AG04449 (cell line): ENCODE measurements at regions not wholly inside any gene's neighbourhood (a gene's known extent, or its start where the extent isn't known, plus 50 kb on each side); places are given as distances from the start of the nearest gene placed in this dataset.

Source experiments
- CTCF ChIA-PET: fragments of 350-600 bp; formaldehyde crosslinking; extraction: SDS; loops from one replicate; lab custom pipeline; 2021; ENCODE audit warnings: antibody characterized with exemption; lab: Yijun Ruan, JAX
- POLR2A ChIA-PET: fragments of 400-600, 350-600 bp; formaldehyde crosslinking; extraction: SDS; loops from one replicate; lab custom pipeline; 2020; ENCODE audit warnings: antibody characterized with exemption, inconsistent platforms; lab: Yijun Ruan, JAX
- DNase-seq: peaks from one replicate; pipeline ENCODE4 v3.0.0-alpha.2; 2010; ENCODE audit warnings: low read depth, low spot score
- H3K4me3 ChIP-seq: 2 replicates; pipeline ENCODE4 v1.5.1; 2011; ENCODE audit warnings: low read depth, mild to moderate bottlenecking, control low read depth, low read length
- TF ChIP-seq, protein P1 (sequence below): IDR thresholded peaks from one replicate; pipeline ENCODE4 v1.5.1; 2011; ENCODE audit warnings: mild to moderate bottlenecking, moderate library complexity, low read length, control low read depth, inconsistent platforms; ENCODE audit not compliant: insufficient read depth; ENCODE audit errors: missing control alignments

- CTCF ChIA-PET, result interaction anchor here (1.6 kb wide), 1 partner anchor 10 kb away, joined by 6 read pairs; no protein-coding TSS in a partner anchor
- DNase-seq, result no peak
- POLR2A ChIA-PET, result no interaction called here
- no peak overlapping the region for H3K4me3 ChIP-seq
- TF ChIP-seq, protein P1, sequence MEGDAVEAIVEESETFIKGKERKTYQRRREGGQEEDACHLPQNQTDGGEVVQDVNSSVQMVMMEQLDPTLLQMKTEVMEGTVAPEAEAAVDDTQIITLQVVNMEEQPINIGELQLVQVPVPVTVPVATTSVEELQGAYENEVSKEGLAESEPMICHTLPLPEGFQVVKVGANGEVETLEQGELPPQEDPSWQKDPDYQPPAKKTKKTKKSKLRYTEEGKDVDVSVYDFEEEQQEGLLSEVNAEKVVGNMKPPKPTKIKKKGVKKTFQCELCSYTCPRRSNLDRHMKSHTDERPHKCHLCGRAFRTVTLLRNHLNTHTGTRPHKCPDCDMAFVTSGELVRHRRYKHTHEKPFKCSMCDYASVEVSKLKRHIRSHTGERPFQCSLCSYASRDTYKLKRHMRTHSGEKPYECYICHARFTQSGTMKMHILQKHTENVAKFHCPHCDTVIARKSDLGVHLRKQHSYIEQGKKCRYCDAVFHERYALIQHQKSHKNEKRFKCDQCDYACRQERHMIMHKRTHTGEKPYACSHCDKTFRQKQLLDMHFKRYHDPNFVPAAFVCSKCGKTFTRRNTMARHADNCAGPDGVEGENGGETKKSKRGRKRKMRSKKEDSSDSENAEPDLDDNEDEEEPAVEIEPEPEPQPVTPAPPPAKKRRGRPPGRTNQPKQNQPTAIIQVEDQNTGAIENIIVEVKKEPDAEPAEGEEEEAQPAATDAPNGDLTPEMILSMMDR, result no peak
These were observed 648.6 kb downstream of the SEMA5A start for GRCh38 chr5:8897316-8897715.

DNA sequence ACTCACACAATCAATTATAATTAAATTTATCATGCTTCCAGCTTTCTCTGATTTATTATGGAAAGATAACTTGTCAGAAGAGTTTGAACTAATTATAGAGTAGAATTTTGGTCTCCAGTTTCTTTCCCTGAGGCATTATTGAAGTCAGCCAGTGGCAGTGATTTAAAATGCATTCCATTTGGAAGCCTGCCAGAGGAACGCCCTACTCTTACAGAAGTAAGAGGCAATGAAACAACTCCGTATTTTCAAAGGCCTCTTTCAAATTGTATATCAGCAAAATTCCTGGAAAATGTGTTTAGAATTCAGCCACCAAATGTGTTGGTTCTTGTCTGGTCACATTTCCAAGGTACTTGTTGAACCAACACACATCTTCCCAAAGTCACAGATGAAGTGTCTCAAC lies 640.9 kb downstream of the SEMA5A start:
- TF ChIP-seq, protein P1, result no peak
- CTCF ChIA-PET, result interaction anchor here (1.0 kb wide), 1 partner anchor 43 kb away, joined by 3 read pairs; no protein-coding TSS in a partner anchor
- no peak overlapping the region for H3K4me3 ChIP-seq
- POLR2A ChIA-PET, result no interaction called here
- no peak for DNase-seq

DNA sequence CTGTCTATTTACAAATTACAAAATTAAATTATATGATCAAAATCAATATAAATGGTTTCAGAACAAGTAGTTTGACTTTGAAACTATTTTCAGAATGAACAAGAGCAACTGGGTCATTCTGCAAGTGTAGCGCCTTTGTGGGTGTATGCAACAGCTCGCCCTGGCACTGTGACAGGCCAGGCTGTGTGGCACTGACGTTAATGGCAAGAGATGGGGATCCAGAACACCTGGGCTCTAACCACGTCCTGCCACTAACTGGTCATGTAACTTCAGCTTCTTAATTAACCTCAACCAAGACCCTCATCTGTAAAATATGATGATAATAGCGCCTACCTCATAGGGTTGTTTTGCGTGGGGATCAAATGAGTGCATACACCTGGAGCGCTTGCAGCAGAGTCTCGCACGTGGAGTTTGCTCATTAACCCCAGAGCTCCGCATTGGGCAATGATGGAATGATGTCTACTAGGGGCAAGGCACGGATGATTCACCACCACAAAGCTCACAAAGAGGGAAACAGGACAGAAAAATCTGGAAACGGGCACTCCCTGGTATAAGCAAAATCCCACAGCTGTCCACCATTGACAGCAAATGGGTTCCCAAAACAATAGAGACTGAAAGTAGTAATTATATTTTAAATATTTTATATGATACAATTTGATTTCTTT lies 639.4 kb downstream of the SEMA5A start:
- TF ChIP-seq, protein P1, result no peak
- H3K4me3 ChIP-seq, result no peak overlapping the region
- DNase-seq, result no peak
- POLR2A ChIA-PET, result interaction anchor here (1.6 kb wide), 1 partner anchor 140 kb away, joined by 4 read pairs; no protein-coding TSS in a partner anchor
- CTCF ChIA-PET, result interaction anchor here (0.8 to 2.1 kb wide), 3 partner anchors 10 to 250 kb away, joined by 3 to 15 read pairs (median 4); no protein-coding TSS in a partner anchor

GRCh38 chr5:8907168-8907868 lies 638.6 kb downstream of the SEMA5A start:
- ChIA-PET POLR2A (interaction anchor here (1.6 kb wide), 1 partner anchor 139 kb away, joined by 4 read pairs; no protein-coding TSS in a partner anchor), CTCF (interaction anchor here (0.7 to 2.1 kb wide), 16 partner anchors 8 to 1020 kb away, joined by 3 to 15 read pairs (median 4); no protein-coding TSS in a partner anchor)
- no peak overlapping the region for H3K4me3 ChIP-seq
- peak; percentile 37 for DNase-seq
- TF ChIP-seq, protein P1, result no peak

- POLR2A ChIA-PET, result no interaction called here
- CTCF ChIA-PET, result interaction anchor here (0.6 to 2.1 kb wide), 22 partner anchors 8 to 1021 kb away, joined by 3 to 15 read pairs (median 3); no protein-coding TSS in a partner anchor
- TF ChIP-seq, protein P1, result peak; percentile 62
- H3K4me3 ChIP-seq, result no peak overlapping the region
- DNase-seq, result no peak
These were observed 637.7 kb downstream of the SEMA5A start for GRCh38 chr5:8908055-8908683.

GRCh38 chr5:8912106-8912505 lies 633.8 kb downstream of the SEMA5A start:
- no peak overlapping the region for H3K4me3 ChIP-seq
- no peak for DNase-seq
- CTCF ChIA-PET, result no interaction called here
- TF ChIP-seq, protein P1, result no peak
- POLR2A ChIA-PET, result no interaction called here
